LNCaP clone FGC (cell line): ENCODE measurements at regions not wholly inside any gene's neighbourhood (a gene's known extent, or its start where the extent isn't known, plus 50 kb on each side); places are given as distances from the start of the nearest gene placed in this dataset.

Experiments used
- DNase-seq: peaks from one replicate; pipeline ENCODE4 v3.0.0-alpha.2; 2011; ENCODE audit warnings: low read depth
- H3K4me3 ChIP-seq: 2 replicates; pipeline ENCODE4 v1.5.1; 2011; ENCODE audit warnings: mild to moderate bottlenecking, low read depth, low read length, control low read depth
- TF ChIP-seq, protein P1 (sequence below): IDR thresholded peaks from 2 replicates; pipeline ENCODE4 v1.5.1; 2012; ENCODE audit warnings: mild to moderate bottlenecking; ENCODE audit not compliant: control insufficient read depth, insufficient read depth; ENCODE audit errors: extremely low read depth

GRCh38 chr2:107248932-107249331 lies 363.0 kb upstream of the ST6GAL2 start:
- TF ChIP-seq, protein P1, sequence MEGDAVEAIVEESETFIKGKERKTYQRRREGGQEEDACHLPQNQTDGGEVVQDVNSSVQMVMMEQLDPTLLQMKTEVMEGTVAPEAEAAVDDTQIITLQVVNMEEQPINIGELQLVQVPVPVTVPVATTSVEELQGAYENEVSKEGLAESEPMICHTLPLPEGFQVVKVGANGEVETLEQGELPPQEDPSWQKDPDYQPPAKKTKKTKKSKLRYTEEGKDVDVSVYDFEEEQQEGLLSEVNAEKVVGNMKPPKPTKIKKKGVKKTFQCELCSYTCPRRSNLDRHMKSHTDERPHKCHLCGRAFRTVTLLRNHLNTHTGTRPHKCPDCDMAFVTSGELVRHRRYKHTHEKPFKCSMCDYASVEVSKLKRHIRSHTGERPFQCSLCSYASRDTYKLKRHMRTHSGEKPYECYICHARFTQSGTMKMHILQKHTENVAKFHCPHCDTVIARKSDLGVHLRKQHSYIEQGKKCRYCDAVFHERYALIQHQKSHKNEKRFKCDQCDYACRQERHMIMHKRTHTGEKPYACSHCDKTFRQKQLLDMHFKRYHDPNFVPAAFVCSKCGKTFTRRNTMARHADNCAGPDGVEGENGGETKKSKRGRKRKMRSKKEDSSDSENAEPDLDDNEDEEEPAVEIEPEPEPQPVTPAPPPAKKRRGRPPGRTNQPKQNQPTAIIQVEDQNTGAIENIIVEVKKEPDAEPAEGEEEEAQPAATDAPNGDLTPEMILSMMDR = no peak
- no peak overlapping the region for H3K4me3 ChIP-seq
- DNase-seq = no peak

GRCh38 chr2:107255744-107256143 lies 369.8 kb upstream of the ST6GAL2 start:
- no peak overlapping the region for H3K4me3 ChIP-seq
- DNase-seq = no peak
- TF ChIP-seq, protein P1 = no peak

DNA sequence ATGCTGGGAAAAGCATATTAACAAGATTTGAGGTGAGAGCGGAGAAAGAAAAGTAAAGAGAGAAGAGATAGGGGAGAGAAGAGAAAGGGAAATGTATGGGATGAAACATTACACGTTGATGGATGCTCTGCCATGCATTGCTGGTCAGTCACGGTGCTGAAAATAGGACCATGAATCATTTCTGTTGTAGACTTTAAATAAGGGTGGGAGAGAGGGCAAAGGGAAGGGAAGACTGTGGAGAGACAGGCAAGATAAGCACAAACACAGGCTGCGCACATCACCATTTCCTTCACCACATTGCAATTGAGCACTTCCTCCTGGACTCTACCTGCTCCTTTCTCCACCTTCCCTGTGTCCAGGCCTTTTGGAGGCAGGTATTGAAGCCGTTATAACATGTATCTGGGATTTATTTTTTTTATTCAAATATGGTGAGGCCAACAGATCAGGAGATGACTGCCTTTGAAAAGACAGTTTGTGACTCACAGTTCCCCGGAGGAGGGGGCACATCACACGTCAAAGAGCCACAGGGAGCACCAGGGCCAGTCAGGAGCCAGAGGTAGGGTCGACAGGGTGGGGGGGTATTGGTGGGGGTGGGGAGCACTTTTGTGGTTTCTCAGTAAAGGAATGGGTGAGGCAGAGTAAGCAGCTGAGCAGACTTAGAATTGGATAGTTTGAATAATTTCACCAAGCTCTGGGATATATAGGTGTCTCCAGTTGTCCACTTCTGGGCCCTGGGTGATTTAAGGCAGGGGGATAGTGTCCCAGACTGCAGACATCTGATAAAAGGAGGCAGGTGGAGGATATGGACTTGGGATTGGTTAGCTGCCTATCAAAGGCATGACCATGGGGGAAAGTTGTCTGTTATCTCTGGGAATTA lies 372.8 kb upstream of the ST6GAL2 start:
- DNase-seq = no peak
- TF ChIP-seq, protein P1 = no peak
- H3K4me3 ChIP-seq = no peak overlapping the region

DNA sequence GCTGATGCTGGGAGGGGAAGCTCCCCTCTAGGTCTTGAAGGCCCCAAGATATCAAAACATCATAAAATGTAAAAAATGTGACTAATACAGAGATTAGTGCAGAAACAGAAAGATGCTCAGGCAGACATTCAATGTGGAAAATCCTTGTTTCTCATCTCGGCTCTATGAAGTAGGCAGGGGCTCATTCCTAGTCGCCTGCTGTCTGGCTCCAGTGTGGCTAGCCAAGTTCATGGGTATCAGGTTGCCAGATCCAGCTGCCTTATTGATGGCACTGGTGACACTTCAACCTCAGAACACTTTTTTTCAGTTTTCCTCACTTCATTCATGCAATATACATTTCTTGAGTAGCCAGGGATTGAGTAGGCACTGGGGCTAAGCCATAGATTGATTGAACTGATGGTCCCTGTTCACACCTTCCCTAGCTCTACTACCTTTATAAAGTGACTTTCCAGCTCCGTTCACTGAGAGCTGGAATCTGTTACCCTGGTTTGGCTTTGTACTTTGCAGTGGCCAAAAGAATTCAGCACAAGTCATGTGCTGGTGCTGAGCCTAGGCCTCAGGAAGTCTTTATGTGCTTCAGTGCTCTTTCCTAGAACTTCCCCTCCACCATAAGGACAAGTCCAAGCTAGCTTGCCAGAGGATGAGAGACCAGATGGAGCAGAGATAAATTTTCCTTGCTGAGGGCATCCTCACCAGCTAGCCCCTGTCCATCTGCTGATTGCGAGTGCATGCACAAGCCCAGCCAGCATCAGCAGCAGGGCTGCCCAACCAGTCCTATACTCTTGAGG lies 373.6 kb upstream of the ST6GAL2 start:
- DNase-seq = no peak
- H3K4me3 ChIP-seq = no peak overlapping the region
- TF ChIP-seq, protein P1 = no peak

DNA sequence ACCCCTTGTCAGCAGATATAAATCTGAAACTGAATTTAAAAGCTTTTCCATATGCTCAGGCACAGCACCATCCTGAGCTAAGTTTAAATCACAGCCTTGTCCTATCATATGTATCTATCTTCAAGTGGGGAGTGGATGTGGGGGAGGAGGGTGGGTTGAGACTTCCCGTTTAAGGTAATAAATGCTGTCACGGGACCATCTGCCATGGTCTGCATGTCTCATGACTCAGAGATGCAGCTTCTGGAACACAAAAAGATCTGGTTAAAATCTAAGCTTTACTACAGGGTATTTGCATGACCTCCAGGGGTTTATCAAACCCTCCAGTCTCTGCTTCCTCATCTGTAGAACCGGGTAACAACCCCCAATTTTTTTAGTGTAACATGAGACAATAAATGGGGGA lies 377.7 kb upstream of the ST6GAL2 start:
- TF ChIP-seq, protein P1 = no peak
- no peak for DNase-seq
- no peak overlapping the region for H3K4me3 ChIP-seq

GRCh38 chr2:107264184-107264583 lies 378.2 kb upstream of the ST6GAL2 start:
- TF ChIP-seq, protein P1 = no peak
- H3K4me3 ChIP-seq = no peak overlapping the region
- no peak for DNase-seq
